OCI-LY3 (cell line): ENCODE measurements at regions not wholly inside any gene's neighbourhood (a gene's known extent, or its start where the extent isn't known, plus 50 kb on each side); places are given as distances from the start of the nearest gene placed in this dataset.

Source experiments
- EZH2phosphoT487 ChIP-seq: fragments of 200-600 bp; shearing (Covaris generic); IDR thresholded peaks from 2 replicates; pipeline ENCODE4 v1.6.1; 2018; ENCODE audit warnings: antibody characterized with exemption, mixed run types, low read depth
- TF ChIP-seq, protein P1 (sequence below): fragments of 200-600, 300-600 bp; sonication (generic); IDR thresholded peaks from 2 replicates; pipeline ENCODE4 v1.5.1; 2014; ENCODE audit warnings: antibody characterized with exemption, low read length, low read depth

DNA sequence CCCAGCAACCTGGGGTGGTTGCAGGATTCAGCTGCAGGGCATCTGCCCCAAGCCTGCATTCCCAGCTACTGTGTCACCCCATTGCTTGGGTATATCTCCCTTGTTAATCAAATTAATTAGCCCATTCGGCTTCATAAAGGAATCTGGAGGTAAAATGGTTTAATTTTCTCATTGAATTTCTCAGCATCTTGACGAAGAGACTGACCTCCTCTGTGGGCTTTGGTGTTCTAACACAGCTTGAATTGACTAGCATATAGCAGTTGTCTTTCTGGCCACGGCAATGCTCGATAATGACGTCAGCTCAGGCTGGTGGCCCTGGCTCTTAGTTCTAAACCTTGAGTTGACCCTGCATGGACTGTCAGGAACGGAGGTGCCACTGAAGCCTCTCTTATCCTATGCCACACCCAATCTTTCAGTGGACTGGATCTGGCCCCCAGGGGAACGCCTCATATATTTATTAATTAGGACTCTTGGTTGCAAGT, 72.4 kb downstream of the MSX2 start:
- TF ChIP-seq, protein P1, sequence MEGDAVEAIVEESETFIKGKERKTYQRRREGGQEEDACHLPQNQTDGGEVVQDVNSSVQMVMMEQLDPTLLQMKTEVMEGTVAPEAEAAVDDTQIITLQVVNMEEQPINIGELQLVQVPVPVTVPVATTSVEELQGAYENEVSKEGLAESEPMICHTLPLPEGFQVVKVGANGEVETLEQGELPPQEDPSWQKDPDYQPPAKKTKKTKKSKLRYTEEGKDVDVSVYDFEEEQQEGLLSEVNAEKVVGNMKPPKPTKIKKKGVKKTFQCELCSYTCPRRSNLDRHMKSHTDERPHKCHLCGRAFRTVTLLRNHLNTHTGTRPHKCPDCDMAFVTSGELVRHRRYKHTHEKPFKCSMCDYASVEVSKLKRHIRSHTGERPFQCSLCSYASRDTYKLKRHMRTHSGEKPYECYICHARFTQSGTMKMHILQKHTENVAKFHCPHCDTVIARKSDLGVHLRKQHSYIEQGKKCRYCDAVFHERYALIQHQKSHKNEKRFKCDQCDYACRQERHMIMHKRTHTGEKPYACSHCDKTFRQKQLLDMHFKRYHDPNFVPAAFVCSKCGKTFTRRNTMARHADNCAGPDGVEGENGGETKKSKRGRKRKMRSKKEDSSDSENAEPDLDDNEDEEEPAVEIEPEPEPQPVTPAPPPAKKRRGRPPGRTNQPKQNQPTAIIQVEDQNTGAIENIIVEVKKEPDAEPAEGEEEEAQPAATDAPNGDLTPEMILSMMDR: no peak
- no peak for TF ChIP-seq EZH2phosphoT487
